HL-60 (cell line): ENCODE measurements at regions not wholly inside any gene's neighbourhood (a gene's known extent, or its start where the extent isn't known, plus 50 kb on each side); places are given as distances from the start of the nearest gene placed in this dataset.

Source experiments
- DNase-seq, 2 experiments: peaks; one replicate each; pipeline ENCODE4 v3.0.0-alpha.2; 2010 to 2020; ENCODE audit warnings: low read depth in 1 of 2, low spot score in 1 of 2
- H3K27ac ChIP-seq: fragments of 250-450 bp; sonication (Bioruptor Pico); replicated peaks from 2 replicates; pipeline ENCODE4 v1.5.1; 2020; ENCODE audit warnings: mild to moderate bottlenecking, moderate library complexity
- H3K27me3 ChIP-seq: fragments of 250-450 bp; sonication (Bioruptor Pico); 2 replicates; pipeline ENCODE4 v1.5.1; 2021; ENCODE audit warnings: mild to moderate bottlenecking, moderate library complexity; ENCODE audit not compliant: insufficient read depth, poor library complexity, severe bottlenecking
- H3K4me3 ChIP-seq: replicated peaks from 2 replicates; pipeline ENCODE4 v1.5.1; 2011; ENCODE audit warnings: mild to moderate bottlenecking, control low read depth, low read length; ENCODE audit not compliant: insufficient read depth
- GABPA ChIP-seq: IDR thresholded peaks from 2 replicates; pipeline ENCODE4 v1.6.1; 2012; ENCODE audit warnings: low read depth
- POLR2AphosphoS5 ChIP-seq: IDR thresholded peaks from 2 replicates; pipeline ENCODE4 v1.6.1; 2012; ENCODE audit warnings: low read depth
- SPI1 ChIP-seq: IDR thresholded peaks from 2 replicates; pipeline ENCODE4 v1.6.1; 2012; ENCODE audit warnings: low read depth, mild to moderate bottlenecking, borderline replicate concordance
- TF ChIP-seq, protein P1 (sequence below): IDR thresholded peaks from 2 replicates; pipeline ENCODE4 v1.6.1; 2012; ENCODE audit warnings: low read depth; ENCODE audit not compliant: insufficient replicate concordance
- TF ChIP-seq, protein P2 (sequence below): IDR thresholded peaks from one replicate; pipeline ENCODE4 v1.5.1; 2011; ENCODE audit warnings: low read length, control low read depth, inconsistent platforms; ENCODE audit not compliant: insufficient read depth

DNA sequence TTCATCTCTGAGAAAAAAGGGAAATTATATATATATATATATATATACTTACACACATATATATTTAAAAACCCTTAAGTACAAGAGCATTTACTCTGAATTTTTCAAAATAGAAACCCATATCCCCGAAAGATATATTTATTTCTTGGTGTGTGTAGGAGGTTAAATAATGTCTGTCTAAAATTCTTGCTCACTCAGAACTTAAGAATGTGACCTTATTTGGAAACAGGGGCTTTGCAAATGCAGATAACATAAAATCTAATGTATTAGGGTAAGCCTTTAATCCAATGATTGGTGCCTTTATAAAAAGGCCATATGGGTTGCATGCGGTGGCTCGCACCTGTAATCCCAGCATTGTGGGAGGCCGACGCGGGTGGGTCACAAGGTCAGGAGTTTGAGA, 517.3 kb upstream of the TLE4 start:
- Histone ChIP-seq H3K4me3 (no peak overlapping the region), H3K27ac (no peak overlapping the region), H3K27me3 (no peaks in the 10 kb centered on the region)
- TF ChIP-seq, protein P1, sequence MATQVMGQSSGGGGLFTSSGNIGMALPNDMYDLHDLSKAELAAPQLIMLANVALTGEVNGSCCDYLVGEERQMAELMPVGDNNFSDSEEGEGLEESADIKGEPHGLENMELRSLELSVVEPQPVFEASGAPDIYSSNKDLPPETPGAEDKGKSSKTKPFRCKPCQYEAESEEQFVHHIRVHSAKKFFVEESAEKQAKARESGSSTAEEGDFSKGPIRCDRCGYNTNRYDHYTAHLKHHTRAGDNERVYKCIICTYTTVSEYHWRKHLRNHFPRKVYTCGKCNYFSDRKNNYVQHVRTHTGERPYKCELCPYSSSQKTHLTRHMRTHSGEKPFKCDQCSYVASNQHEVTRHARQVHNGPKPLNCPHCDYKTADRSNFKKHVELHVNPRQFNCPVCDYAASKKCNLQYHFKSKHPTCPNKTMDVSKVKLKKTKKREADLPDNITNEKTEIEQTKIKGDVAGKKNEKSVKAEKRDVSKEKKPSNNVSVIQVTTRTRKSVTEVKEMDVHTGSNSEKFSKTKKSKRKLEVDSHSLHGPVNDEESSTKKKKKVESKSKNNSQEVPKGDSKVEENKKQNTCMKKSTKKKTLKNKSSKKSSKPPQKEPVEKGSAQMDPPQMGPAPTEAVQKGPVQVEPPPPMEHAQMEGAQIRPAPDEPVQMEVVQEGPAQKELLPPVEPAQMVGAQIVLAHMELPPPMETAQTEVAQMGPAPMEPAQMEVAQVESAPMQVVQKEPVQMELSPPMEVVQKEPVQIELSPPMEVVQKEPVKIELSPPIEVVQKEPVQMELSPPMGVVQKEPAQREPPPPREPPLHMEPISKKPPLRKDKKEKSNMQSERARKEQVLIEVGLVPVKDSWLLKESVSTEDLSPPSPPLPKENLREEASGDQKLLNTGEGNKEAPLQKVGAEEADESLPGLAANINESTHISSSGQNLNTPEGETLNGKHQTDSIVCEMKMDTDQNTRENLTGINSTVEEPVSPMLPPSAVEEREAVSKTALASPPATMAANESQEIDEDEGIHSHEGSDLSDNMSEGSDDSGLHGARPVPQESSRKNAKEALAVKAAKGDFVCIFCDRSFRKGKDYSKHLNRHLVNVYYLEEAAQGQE = no peak
- TF ChIP-seq GABPA = no peak
- TF ChIP-seq POLR2AphosphoS5 = no peak
- TF ChIP-seq, protein P2, sequence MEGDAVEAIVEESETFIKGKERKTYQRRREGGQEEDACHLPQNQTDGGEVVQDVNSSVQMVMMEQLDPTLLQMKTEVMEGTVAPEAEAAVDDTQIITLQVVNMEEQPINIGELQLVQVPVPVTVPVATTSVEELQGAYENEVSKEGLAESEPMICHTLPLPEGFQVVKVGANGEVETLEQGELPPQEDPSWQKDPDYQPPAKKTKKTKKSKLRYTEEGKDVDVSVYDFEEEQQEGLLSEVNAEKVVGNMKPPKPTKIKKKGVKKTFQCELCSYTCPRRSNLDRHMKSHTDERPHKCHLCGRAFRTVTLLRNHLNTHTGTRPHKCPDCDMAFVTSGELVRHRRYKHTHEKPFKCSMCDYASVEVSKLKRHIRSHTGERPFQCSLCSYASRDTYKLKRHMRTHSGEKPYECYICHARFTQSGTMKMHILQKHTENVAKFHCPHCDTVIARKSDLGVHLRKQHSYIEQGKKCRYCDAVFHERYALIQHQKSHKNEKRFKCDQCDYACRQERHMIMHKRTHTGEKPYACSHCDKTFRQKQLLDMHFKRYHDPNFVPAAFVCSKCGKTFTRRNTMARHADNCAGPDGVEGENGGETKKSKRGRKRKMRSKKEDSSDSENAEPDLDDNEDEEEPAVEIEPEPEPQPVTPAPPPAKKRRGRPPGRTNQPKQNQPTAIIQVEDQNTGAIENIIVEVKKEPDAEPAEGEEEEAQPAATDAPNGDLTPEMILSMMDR = no peak
- no peak for TF ChIP-seq SPI1
- no peak for DNase-seq

DNA sequence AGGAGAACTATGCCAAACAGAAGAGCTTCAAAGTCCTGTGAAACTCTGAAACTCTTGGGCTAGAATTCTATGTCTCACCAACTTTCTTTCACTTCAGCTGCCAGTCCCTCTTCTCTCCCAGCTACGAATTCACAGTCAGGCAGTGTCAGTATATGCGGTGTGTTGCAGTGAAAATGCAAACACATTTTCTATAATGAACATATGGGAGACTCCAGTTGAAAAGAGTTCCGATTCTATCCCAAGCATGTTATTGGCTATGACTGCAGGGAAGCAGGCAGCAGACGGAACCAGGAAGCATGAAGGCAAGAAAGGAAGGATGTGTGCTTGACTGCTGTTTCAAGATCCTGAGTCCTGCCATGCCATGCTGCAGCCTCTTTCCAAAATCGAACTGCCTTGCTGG, 515.7 kb upstream of the TLE4 start:
- H3K4me3 ChIP-seq = no peak overlapping the region
- H3K27ac ChIP-seq = no peak overlapping the region
- TF ChIP-seq, protein P2 = no peak
- TF ChIP-seq, protein P1 = no peak
- no peak for TF ChIP-seq SPI1
- no peak for TF ChIP-seq GABPA
- no peak for TF ChIP-seq POLR2AphosphoS5
- H3K27me3 ChIP-seq = no peaks in the 10 kb centered on the region
- DNase-seq = no peak

DNA sequence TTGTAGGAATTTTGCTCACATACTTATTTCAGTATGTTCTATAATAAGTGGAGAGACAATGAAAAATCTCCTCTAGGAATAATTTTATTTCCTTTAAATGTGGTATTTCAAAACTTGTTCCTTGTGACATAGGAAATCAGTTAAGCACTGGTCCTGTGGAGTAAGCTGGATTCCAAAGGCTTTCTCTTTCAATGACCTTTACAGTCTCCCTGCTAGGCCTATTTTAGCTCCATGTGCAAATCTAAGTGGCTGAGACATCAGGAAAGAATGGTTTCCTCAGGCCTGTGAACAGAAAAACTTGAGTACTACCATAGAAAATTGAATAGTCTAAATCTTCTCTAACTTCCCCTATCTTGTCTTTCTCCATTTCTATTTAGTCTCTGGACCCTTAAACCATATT, 514.2 kb upstream of the TLE4 start:
- TF ChIP-seq GABPA (no peak), POLR2AphosphoS5 (no peak), SPI1 (no peak)
- TF ChIP-seq, protein P2 = no peak
- TF ChIP-seq, protein P1 = no peak

More for the DNA sequence above, 514.2 kb upstream of the TLE4 start:
- H3K4me3 ChIP-seq = no peak overlapping the region
- H3K27ac ChIP-seq = no peak overlapping the region
- H3K27me3 ChIP-seq = no peaks in the 10 kb centered on the region
- DNase-seq = no peak
